Loucy (cell line): ENCODE measurements at regions not wholly inside any gene's neighbourhood (a gene's known extent, or its start where the extent isn't known, plus 50 kb on each side); places are given as distances from the start of the nearest gene placed in this dataset.

Experiments used
- H2AFZ ChIP-seq: fragments of 200-600 bp; sonication (generic); 2 replicates; pipeline ENCODE4 v1.6.0; 2016; ENCODE audit warnings: antibody characterized with exemption, mild to moderate bottlenecking, low read length, moderate library complexity
- H3F3A ChIP-seq: fragments of 200-600 bp; 2 replicates; pipeline ENCODE4 v1.6.0; 2016; ENCODE audit warnings: antibody characterized with exemption, low read depth, mild to moderate bottlenecking
- H3K27me3 ChIP-seq: fragments of 200-600 bp; sonication (generic); 2 replicates; pipeline ENCODE4 v1.6.1; 2014; ENCODE audit warnings: low read length, mild to moderate bottlenecking; ENCODE audit not compliant: insufficient read depth, poor library complexity, severe bottlenecking
- H3K36me3 ChIP-seq: fragments of 200-600 bp; sonication (generic); 2 replicates; pipeline ENCODE4 v1.6.1; 2016; ENCODE audit warnings: low read length; ENCODE audit not compliant: insufficient read depth
- H3K4me1 ChIP-seq: fragments of 200-600 bp; sonication (generic); 2 replicates; pipeline ENCODE4 v1.5.1; 2014; ENCODE audit warnings: low read length, mild to moderate bottlenecking; ENCODE audit not compliant: insufficient read depth, poor library complexity, severe bottlenecking
- H3K4me2 ChIP-seq: fragments of 200-600 bp; sonication (generic); 2 replicates; pipeline ENCODE4 v1.6.0; 2014; ENCODE audit warnings: antibody characterized with exemption, low read length, low read depth, mild to moderate bottlenecking; ENCODE audit not compliant: poor library complexity, severe bottlenecking
- H3K4me3 ChIP-seq: fragments of 200-600 bp; sonication (generic); 2 replicates; pipeline ENCODE4 v1.5.1; 2014; ENCODE audit warnings: low read length, mild to moderate bottlenecking, mixed read lengths; ENCODE audit not compliant: poor library complexity, severe bottlenecking
- H3K79me2 ChIP-seq: fragments of 200-600 bp; sonication (generic); 2 replicates; pipeline ENCODE4 v1.6.1; 2014; ENCODE audit warnings: low read length; ENCODE audit not compliant: insufficient read depth
- H3K9ac ChIP-seq: fragments of 200-600 bp; sonication (generic); 2 replicates; pipeline ENCODE4 v1.6.0; 2014; ENCODE audit warnings: mild to moderate bottlenecking, low read depth, low read length, moderate library complexity; ENCODE audit not compliant: poor library complexity, severe bottlenecking
- H3K9me2 ChIP-seq: fragments of 200-600 bp; sonication (generic); replicated peaks from 2 replicates; pipeline ENCODE4 v1.6.1; 2016; ENCODE audit warnings: low read depth, low read length, mixed read lengths
- H3K9me3 ChIP-seq: fragments of 200-600 bp; sonication (generic); 2 replicates; pipeline ENCODE4 v1.6.1; 2014; ENCODE audit warnings: mild to moderate bottlenecking, antibody characterized with exemption, low read length, low read depth; ENCODE audit not compliant: insufficient read depth
- H4K20me1 ChIP-seq: fragments of 200-600 bp; sonication (generic); 2 replicates; pipeline ENCODE4 v1.6.0; 2014; ENCODE audit warnings: antibody characterized with exemption, low read length, mild to moderate bottlenecking; ENCODE audit not compliant: insufficient read depth, poor library complexity, severe bottlenecking
- CTCF ChIP-seq: fragments of 200-600 bp; sonication (generic); conservative IDR thresholded peaks from 2 replicates; pipeline ENCODE4 v1.5.1; 2014; ENCODE audit warnings: mild to moderate bottlenecking, antibody characterized with exemption, low read length
- EZH2phosphoT487 ChIP-seq: fragments of 200-600 bp; IDR thresholded peaks from 2 replicates; pipeline ENCODE4 v1.6.1; 2018; ENCODE audit warnings: antibody characterized with exemption, mild to moderate bottlenecking, moderate library complexity, borderline replicate concordance

GRCh38 chr21:16585896-16586295, 856.1 kb downstream of the USP25 start:
- Histone ChIP-seq H3K36me3 (no peaks in the 10 kb centered on the region), H3K27me3 (no peaks in the 10 kb centered on the region), H3F3A (no peaks in the 10 kb centered on the region), H3K4me1 (no peaks in the 10 kb centered on the region), H3K9ac (no peak overlapping the region), H3K9me3 (no peaks in the 10 kb centered on the region), H3K4me3 (no peak overlapping the region), H2AFZ (no peak overlapping the region), H4K20me1 (no peaks in the 10 kb centered on the region), H3K4me2 (no peak overlapping the region), H3K79me2 (no peaks in the 10 kb centered on the region), H3K9me2 (no peaks in the 10 kb centered on the region)
- TF ChIP-seq CTCF, result no peak
- no peak for TF ChIP-seq EZH2phosphoT487

- Histone ChIP-seq H3K4me2 (no peak overlapping the region), H3K9ac (no peak overlapping the region), H3F3A (no peaks in the 10 kb centered on the region), H3K9me3 (no peaks in the 10 kb centered on the region), H3K4me1 (no peaks in the 10 kb centered on the region), H3K36me3 (no peaks in the 10 kb centered on the region), H3K9me2 (no peaks in the 10 kb centered on the region), H3K79me2 (no peaks in the 10 kb centered on the region), H3K4me3 (no peak overlapping the region), H3K27me3 (no peaks in the 10 kb centered on the region), H4K20me1 (no peaks in the 10 kb centered on the region), H2AFZ (no peak overlapping the region)
- no peak for TF ChIP-seq CTCF
- TF ChIP-seq EZH2phosphoT487, result no peak
Measured at GRCh38 chr21:16587141-16587581, 857.4 kb downstream of the USP25 start.

GRCh38 chr21:16587681-16588375, 858.0 kb downstream of the USP25 start:
- Histone ChIP-seq H3K9ac (no peak overlapping the region), H3K27me3 (no peaks in the 10 kb centered on the region), H3K36me3 (no peaks in the 10 kb centered on the region), H3F3A (no peaks in the 10 kb centered on the region), H3K4me3 (no peak overlapping the region), H3K9me3 (no peaks in the 10 kb centered on the region), H2AFZ (no peak overlapping the region), H3K79me2 (no peaks in the 10 kb centered on the region), H4K20me1 (no peaks in the 10 kb centered on the region), H3K4me1 (no peaks in the 10 kb centered on the region), H3K9me2 (no peaks in the 10 kb centered on the region), H3K4me2 (no peak overlapping the region)
- no peak for TF ChIP-seq CTCF
- TF ChIP-seq EZH2phosphoT487, result no peak
